Ishikawa (cell line): ENCODE measurements at regions not wholly inside any gene's neighbourhood (a gene's known extent, or its start where the extent isn't known, plus 50 kb on each side); places are given as distances from the start of the nearest gene placed in this dataset.

Experiments used
- CEBPB ChIP-seq: IDR thresholded peaks from 2 replicates; pipeline ENCODE4 v1.6.1; 2012
- CREB1 ChIP-seq: IDR thresholded peaks from 2 replicates; pipeline ENCODE4 v1.6.1; 2012; ENCODE audit warnings: low read depth
- EGR1 ChIP-seq: IDR thresholded peaks from 2 replicates; pipeline ENCODE4 v1.6.1; 2012
- EP300 ChIP-seq: IDR thresholded peaks from 2 replicates; pipeline ENCODE4 v1.6.1; 2012; ENCODE audit warnings: borderline replicate concordance
- FOXM1 ChIP-seq: IDR thresholded peaks from 2 replicates; pipeline ENCODE4 v1.6.1; 2012; ENCODE audit warnings: low read depth, borderline replicate concordance
- MAX ChIP-seq: IDR thresholded peaks from 2 replicates; pipeline ENCODE4 v1.6.1; 2012
- NFIC ChIP-seq: IDR thresholded peaks from 2 replicates; pipeline ENCODE4 v1.6.1; 2012
- RAD21 ChIP-seq: IDR thresholded peaks from 2 replicates; pipeline ENCODE4 v1.6.1; 2012; ENCODE audit warnings: low read depth
- REST ChIP-seq: IDR thresholded peaks from 2 replicates; pipeline ENCODE4 v1.6.1; 2012; ENCODE audit warnings: low read depth, mild to moderate bottlenecking
- TAF1 ChIP-seq: IDR thresholded peaks from 2 replicates; pipeline ENCODE4 v1.6.1; 2012; ENCODE audit warnings: low read depth, mild to moderate bottlenecking
- TCF12 ChIP-seq: IDR thresholded peaks from 2 replicates; pipeline ENCODE4 v1.6.1; 2012; ENCODE audit warnings: low read depth
- TEAD4 ChIP-seq: IDR thresholded peaks from 2 replicates; pipeline ENCODE4 v1.6.1; 2012
- USF1 ChIP-seq: IDR thresholded peaks from 2 replicates; pipeline ENCODE4 v1.6.1; 2012
- YY1 ChIP-seq: IDR thresholded peaks from 2 replicates; pipeline ENCODE4 v1.6.1; 2012; ENCODE audit warnings: low read depth
- ZBTB7A ChIP-seq: IDR thresholded peaks from 2 replicates; pipeline ENCODE4 v1.6.1; 2012; ENCODE audit warnings: low read depth

- TF ChIP-seq EGR1 (no peak), CEBPB (no peak), FOXM1 (no peak), USF1 (no peak), TAF1 (no peak), RAD21 (no peak), MAX (no peak), TCF12 (no peak), TEAD4 (no peak), REST (no peak), CREB1 (no peak), EP300 (no peak), ZBTB7A (no peak), NFIC (no peak), YY1 (no peak)
Measured at GRCh38 chr2:224133387-224133786, 94.3 kb upstream of the SERPINE2 start.

GRCh38 chr2:224127871-224128501, 88.9 kb upstream of the SERPINE2 start:
- TF ChIP-seq CEBPB = no peak
- no peak for TF ChIP-seq EP300
- TF ChIP-seq EGR1 = no peak
- no peak for TF ChIP-seq TCF12
- TF ChIP-seq TAF1 = no peak
- TF ChIP-seq NFIC = no peak
- no peak for TF ChIP-seq RAD21
- TF ChIP-seq FOXM1 = no peak
- no peak for TF ChIP-seq ZBTB7A

- TF ChIP-seq REST = no peak
- TF ChIP-seq FOXM1 = no peak
- no peak for TF ChIP-seq USF1
- TF ChIP-seq TEAD4 = no peak
- TF ChIP-seq TAF1 = no peak
- TF ChIP-seq MAX = no peak
- no peak for TF ChIP-seq EP300
- TF ChIP-seq ZBTB7A = no peak
- no peak for TF ChIP-seq EGR1
- TF ChIP-seq YY1 = no peak
- no peak for TF ChIP-seq RAD21
- TF ChIP-seq TCF12 = no peak
Measured at GRCh38 chr2:224126440-224126839, 87.4 kb upstream of the SERPINE2 start.

- no peak for TF ChIP-seq ZBTB7A
- no peak for TF ChIP-seq TEAD4
- TF ChIP-seq YY1 = no peak
- TF ChIP-seq EP300 = no peak
- TF ChIP-seq CREB1 = no peak
- no peak for TF ChIP-seq RAD21
- no peak for TF ChIP-seq MAX
- TF ChIP-seq NFIC = no peak
- TF ChIP-seq TAF1 = no peak
- no peak for TF ChIP-seq EGR1
Measured at GRCh38 chr2:224126003-224126402, 86.9 kb upstream of the SERPINE2 start.

- TF ChIP-seq TCF12 = no peak
Measured at GRCh38 chr2:224122542-224122941, 83.5 kb upstream of the SERPINE2 start.

GRCh38 chr2:224121406-224122067, 82.5 kb upstream of the SERPINE2 start:
- TF ChIP-seq TAF1 (no peak), NFIC (no peak), CREB1 (no peak), CEBPB (no peak)
